Endothelial cell (in vitro differentiated cells): ENCODE measurements at regions not wholly inside any gene's neighbourhood (a gene's known extent, or its start where the extent isn't known, plus 50 kb on each side); places are given as distances from the start of the nearest gene placed in this dataset.
"Not testable (repeated sequence)": the region's sequence is repeated elsewhere in the genome, so short reads cannot be mapped to it uniquely, and the experiment has no call there.

Experiments used
- DNase-seq: peaks from one replicate; pipeline ENCODE4 v3.0.0; 2021; ENCODE audit warnings: low spot score
- H3K27ac Mint-ChIP-seq: one replicate; pipeline ENCODE4 v1.8.0; 2021; ENCODE audit warnings: mixed read lengths, inconsistent platforms; ENCODE audit not compliant: unreplicated experiment
- H3K27me3 Mint-ChIP-seq: one replicate; pipeline ENCODE4 v1.8.0; 2021; ENCODE audit warnings: mild to moderate bottlenecking, moderate library complexity, mixed read lengths, inconsistent platforms; ENCODE audit not compliant: unreplicated experiment
- H3K36me3 Mint-ChIP-seq: one replicate; pipeline ENCODE4 v1.8.0; 2021; ENCODE audit warnings: mild to moderate bottlenecking, low read depth, mixed read lengths, inconsistent platforms; ENCODE audit not compliant: unreplicated experiment
- H3K4me1 Mint-ChIP-seq: one replicate; pipeline ENCODE4 v1.8.0; 2021; ENCODE audit warnings: mild to moderate bottlenecking, mixed read lengths, inconsistent platforms; ENCODE audit not compliant: unreplicated experiment
- H3K4me3 Mint-ChIP-seq: one replicate; pipeline ENCODE4 v1.8.0; 2021; ENCODE audit warnings: mild to moderate bottlenecking, mixed read lengths, inconsistent platforms; ENCODE audit not compliant: unreplicated experiment
- H3K9me3 Mint-ChIP-seq: one replicate; pipeline ENCODE4 v1.8.0; 2021; ENCODE audit warnings: mixed read lengths, inconsistent platforms; ENCODE audit not compliant: unreplicated experiment
- CTCF ChIP-seq: fragments of 200-600 bp; sonication (generic); IDR thresholded peaks from one replicate; pipeline ENCODE4 v1.5.0; 2021; ENCODE audit warnings: antibody characterized with exemption; ENCODE audit not compliant: unreplicated experiment

GRCh38 chr13:21268485-21268884 is 92.0 kb downstream of the MRPL57 start:
- not testable (repeated sequence) for H3K9me3 Mint-ChIP-seq, H3K4me3 Mint-ChIP-seq, H3K27me3 Mint-ChIP-seq, H3K36me3 Mint-ChIP-seq, DNase-seq, H3K27ac Mint-ChIP-seq, H3K4me1 Mint-ChIP-seq

- not testable (repeated sequence) for H3K4me1 Mint-ChIP-seq, H3K27me3 Mint-ChIP-seq, H3K4me3 Mint-ChIP-seq, DNase-seq, H3K36me3 Mint-ChIP-seq, H3K9me3 Mint-ChIP-seq, H3K27ac Mint-ChIP-seq
These were observed 96.0 kb downstream of the MRPL57 start for GRCh38 chr13:21272439-21272838.

- not testable (repeated sequence) for H3K4me1 Mint-ChIP-seq, H3K4me3 Mint-ChIP-seq, H3K27ac Mint-ChIP-seq, H3K9me3 Mint-ChIP-seq, H3K36me3 Mint-ChIP-seq, H3K27me3 Mint-ChIP-seq, DNase-seq
These were observed 98.0 kb downstream of the MRPL57 start for GRCh38 chr13:21274457-21274856.

GRCh38 chr13:21282065-21282464 is 105.6 kb downstream of the MRPL57 start:
- no peaks in the 10 kb centered on the region for H3K36me3 Mint-ChIP-seq
- no peak for TF ChIP-seq CTCF
- H3K27ac Mint-ChIP-seq, result no peak overlapping the region

GRCh38 chr13:21287331-21287907 is 111.0 kb downstream of the MRPL57 start:
- Mint-ChIP-seq H3K27me3 (peaks cover 3% of the 10 kb centered on the region), H3K4me3 (no peak overlapping the region), H3K27ac (no peak overlapping the region), H3K9me3 (no peaks in the 10 kb centered on the region), H3K4me1 (peaks cover 4% of the 10 kb centered on the region), H3K36me3 (no peaks in the 10 kb centered on the region)
- no peak for DNase-seq
- TF ChIP-seq CTCF, result no peak

More at GRCh38 chr13:21282065-21282464, 105.6 kb downstream of the MRPL57 start:
- no peak for DNase-seq
- no peak overlapping the region for H3K4me3 Mint-ChIP-seq
- no peaks in the 10 kb centered on the region for H3K27me3 Mint-ChIP-seq
- no peaks in the 10 kb centered on the region for H3K9me3 Mint-ChIP-seq
- peaks cover 5% of the 10 kb centered on the region for H3K4me1 Mint-ChIP-seq

GRCh38 chr13:21289475-21289874 is 113.0 kb downstream of the MRPL57 start:
- DNase-seq, result no peak
- peaks cover 4% of the 10 kb centered on the region for H3K4me1 Mint-ChIP-seq
- H3K36me3 Mint-ChIP-seq, result no peaks in the 10 kb centered on the region
- no peaks in the 10 kb centered on the region for H3K9me3 Mint-ChIP-seq
- TF ChIP-seq CTCF, result no peak
- H3K27ac Mint-ChIP-seq, result peak overlapping the region; percentile 36
- H3K27me3 Mint-ChIP-seq, result peaks cover 3% of the 10 kb centered on the region
- no peak overlapping the region for H3K4me3 Mint-ChIP-seq

- not testable (repeated sequence) for H3K9me3 Mint-ChIP-seq, H3K27ac Mint-ChIP-seq, H3K36me3 Mint-ChIP-seq, DNase-seq, H3K27me3 Mint-ChIP-seq, H3K4me1 Mint-ChIP-seq, H3K4me3 Mint-ChIP-seq
These were observed 114.1 kb downstream of the MRPL57 start for GRCh38 chr13:21290442-21291002.
